ENCODE measurements at regions not wholly inside any gene's neighbourhood (a gene's known extent, or its start where the extent isn't known, plus 50 kb on each side); places are given as distances from the start of the nearest gene placed in this dataset.

GRCh38 chr9:115629879-115630840 lies 512.2 kb upstream of the TNC start:
- intact Hi-C loops (cut with DNase I): no loop called here
- TF ChIP-seq CTCF (IDR thresholded peaks at IDR 0.05) (no peak), POLR2A (IDR thresholded peaks at IDR 0.05) (no peak), POLR2AphosphoS5 (IDR thresholded peaks at IDR 0.05) (no peak)
- no peaks in the 10 kb centered on the region for H3K4me1 ChIP-seq (replicated peaks)
- H3K27me3 ChIP-seq (replicated peaks; ENCODE audit: insufficient read depth): no peaks in the 10 kb centered on the region
- H3K4me3 ChIP-seq: no peak overlapping the region
- H3K9me3 ChIP-seq: no peaks in the 10 kb centered on the region
- WGBS: 75% methylated on average over 4 of the region's 4 CpGs
- no peak overlapping the region for H3K27ac ChIP-seq
- H3K36me3 ChIP-seq: no peaks in the 10 kb centered on the region
- DNase-seq (ENCODE audit: low spot score): no peak

GRCh38 chr9:115632391-115632790 lies 514.4 kb upstream of the TNC start:
- Histone ChIP-seq H3K4me1 (replicated peaks) (no peaks in the 10 kb centered on the region), H3K27ac (no peak overlapping the region), H3K27me3 (replicated peaks; ENCODE audit: insufficient read depth) (no peaks in the 10 kb centered on the region), H3K9me3 (no peaks in the 10 kb centered on the region), H3K36me3 (no peaks in the 10 kb centered on the region), H3K4me3 (no peak overlapping the region)
- TF ChIP-seq CTCF (IDR thresholded peaks at IDR 0.05) (no peak), POLR2AphosphoS5 (IDR thresholded peaks at IDR 0.05) (no peak), POLR2A (IDR thresholded peaks at IDR 0.05) (no peak)
- intact Hi-C loops (cut with DNase I): no loop called here
- WGBS: 84% methylated on average over 7 of the region's 7 CpGs
- DNase-seq (ENCODE audit: low spot score): no peak

GRCh38 chr9:115633104-115633503 lies 515.1 kb upstream of the TNC start:
- H3K9me3 ChIP-seq: no peaks in the 10 kb centered on the region
- DNase-seq (ENCODE audit: low spot score): no peak
- intact Hi-C loops (cut with DNase I): no loop called here
- no peak overlapping the region for H3K27ac ChIP-seq
- H3K27me3 ChIP-seq (replicated peaks; ENCODE audit: insufficient read depth): no peaks in the 10 kb centered on the region
- H3K4me3 ChIP-seq: no peak overlapping the region
- H3K36me3 ChIP-seq: no peaks in the 10 kb centered on the region
- no peak for TF ChIP-seq CTCF (IDR thresholded peaks at IDR 0.05)
- TF ChIP-seq POLR2AphosphoS5 (IDR thresholded peaks at IDR 0.05): no peak
- TF ChIP-seq POLR2A (IDR thresholded peaks at IDR 0.05): no peak
- no peaks in the 10 kb centered on the region for H3K4me1 ChIP-seq (replicated peaks)
- 69% methylated on average over 3 of the region's 3 CpGs for WGBS

GRCh38 chr9:115635680-115636383 lies 517.8 kb upstream of the PAPPA start:
- TF ChIP-seq CTCF (IDR thresholded peaks at IDR 0.05) (no peak), POLR2A (IDR thresholded peaks at IDR 0.05) (no peak), POLR2AphosphoS5 (IDR thresholded peaks at IDR 0.05) (no peak)
- Histone ChIP-seq H3K4me3 (no peak overlapping the region), H3K36me3 (no peaks in the 10 kb centered on the region), H3K4me1 (replicated peaks) (no peaks in the 10 kb centered on the region), H3K9me3 (no peaks in the 10 kb centered on the region), H3K27me3 (replicated peaks; ENCODE audit: insufficient read depth) (no peaks in the 10 kb centered on the region), H3K27ac (no peak overlapping the region)
- 44% methylated on average over 1 of the region's 1 CpG for WGBS
- intact Hi-C loops (cut with DNase I): no loop called here
- no peak for DNase-seq (ENCODE audit: low spot score)

Data from prostate gland (tissue), 2 donors.